ENCODE measurements at regions not wholly inside any gene's neighbourhood (a gene's known extent, or its start where the extent isn't known, plus 50 kb on each side); places are given as distances from the start of the nearest gene placed in this dataset.

- Histone ChIP-seq H3K27ac (no peak overlapping the region), H3K9me3 (no peaks in the 10 kb centered on the region), H3K36me3 (no peaks in the 10 kb centered on the region), H3K4me1 (no peaks in the 10 kb centered on the region), H3K4me3 (no peak overlapping the region), H3K27me3 (no peaks in the 10 kb centered on the region)
- DNase-seq (ENCODE audit: low spot score in 2 of 2) = no peak
- no peak for TF ChIP-seq POLR2A (IDR thresholded peaks at IDR 0.05)
- no peak for TF ChIP-seq CTCF (IDR thresholded peaks at IDR 0.05)
- 29 to 38% methylated on average over 1 of the region's 1 CpG for WGBS, 2 donors
These were observed 134.8 kb upstream of the NWD2 start for GRCh38 chr4:37109756-37110155.

GRCh38 chr4:37124800-37125199 is 119.7 kb upstream of the NWD2 start:
- Histone ChIP-seq H3K27ac (no peak overlapping the region), H3K4me1 (no peaks in the 10 kb centered on the region), H3K9me3 (no peaks in the 10 kb centered on the region), H3K27me3 (no peaks in the 10 kb centered on the region), H3K4me3 (no peak overlapping the region), H3K36me3 (no peaks in the 10 kb centered on the region)
- no peak for DNase-seq (ENCODE audit: low spot score in 2 of 2)
- WGBS, 2 donors = 75 to 78% methylated on average over 4 of the region's 4 CpGs
- TF ChIP-seq POLR2A (IDR thresholded peaks at IDR 0.05) (no peak), CTCF (IDR thresholded peaks at IDR 0.05) (no peak), EP300 (IDR thresholded peaks at IDR 0.05) (no peak)

GRCh38 chr4:37126051-37126450 is 118.5 kb upstream of the NWD2 start:
- no peaks in the 10 kb centered on the region for H3K9me3 ChIP-seq

GRCh38 chr4:37130465-37130864 is 114.1 kb upstream of the NWD2 start:
- no peak overlapping the region for H3K27ac ChIP-seq
- WGBS, 2 donors = 78 to 81% methylated on average over 2 of the region's 2 CpGs
- DNase-seq (ENCODE audit: low spot score in 2 of 2) = no peak
- H3K4me3 ChIP-seq = no peak overlapping the region
- H3K36me3 ChIP-seq = no peaks in the 10 kb centered on the region
- H3K27me3 ChIP-seq = no peaks in the 10 kb centered on the region
- H3K4me1 ChIP-seq = no peaks in the 10 kb centered on the region
- H3K9me3 ChIP-seq = no peaks in the 10 kb centered on the region
- TF ChIP-seq EP300 (IDR thresholded peaks at IDR 0.05) (no peak), CTCF (IDR thresholded peaks at IDR 0.05) (no peak), POLR2A (IDR thresholded peaks at IDR 0.05) (no peak)

More at GRCh38 chr4:37126051-37126450, 118.5 kb upstream of the NWD2 start:
- H3K27me3 ChIP-seq = no peaks in the 10 kb centered on the region
- DNase-seq (ENCODE audit: low spot score in 2 of 2) = no peak
- no peaks in the 10 kb centered on the region for H3K36me3 ChIP-seq
- no peak overlapping the region for H3K27ac ChIP-seq
- no peak overlapping the region for H3K4me3 ChIP-seq
- H3K4me1 ChIP-seq = no peaks in the 10 kb centered on the region
- TF ChIP-seq EP300 (IDR thresholded peaks at IDR 0.05) (no peak), POLR2A (IDR thresholded peaks at IDR 0.05) (no peak), CTCF (IDR thresholded peaks at IDR 0.05) (no peak)

GRCh38 chr4:37132351-37132974 is 112.1 kb upstream of the NWD2 start:
- H3K27ac ChIP-seq = no peak overlapping the region
- no peak for DNase-seq (ENCODE audit: low spot score in 2 of 2)

More at GRCh38 chr4:37132351-37132974, 112.1 kb upstream of the NWD2 start:
- TF ChIP-seq CTCF (IDR thresholded peaks at IDR 0.05) (no peak), POLR2A (IDR thresholded peaks at IDR 0.05) (no peak), EP300 (IDR thresholded peaks at IDR 0.05) (no peak)
- Histone ChIP-seq H3K4me1 (no peaks in the 10 kb centered on the region), H3K9me3 (no peaks in the 10 kb centered on the region), H3K4me3 (no peak overlapping the region), H3K27me3 (no peaks in the 10 kb centered on the region), H3K36me3 (no peaks in the 10 kb centered on the region)
